HFFc6 (cell line): ENCODE measurements at regions not wholly inside any gene's neighbourhood (a gene's known extent, or its start where the extent isn't known, plus 50 kb on each side); places are given as distances from the start of the nearest gene placed in this dataset.

ENCODE experiments used
- DNase-seq: peaks from one replicate; pipeline ENCODE4 v3.0.0-alpha.2; 2018
- H3K27ac Mint-ChIP-seq: 2 replicates; pipeline ENCODE4 v1.8.0; 2020; ENCODE audit warnings: mild to moderate bottlenecking, mixed read lengths
- H3K27me3 Mint-ChIP-seq: 2 replicates; pipeline ENCODE4 v1.8.0; 2021; ENCODE audit warnings: mild to moderate bottlenecking, moderate library complexity, mixed read lengths; ENCODE audit not compliant: insufficient read depth
- H3K36me3 Mint-ChIP-seq: 2 replicates; pipeline ENCODE4 v1.8.0; 2021; ENCODE audit warnings: low read depth, mixed read lengths
- H3K4me1 Mint-ChIP-seq: 2 replicates; pipeline ENCODE4 v1.8.0; 2020; ENCODE audit warnings: low read depth, mixed read lengths
- H3K4me3 Mint-ChIP-seq: 2 replicates; pipeline ENCODE4 v1.8.0; 2020; ENCODE audit warnings: mild to moderate bottlenecking, moderate library complexity, mixed read lengths
- H3K9me3 Mint-ChIP-seq: 2 replicates; pipeline ENCODE4 v1.8.0; 2020; ENCODE audit warnings: mild to moderate bottlenecking, mixed read lengths
- CTCF ChIP-seq: fragments of 200-600 bp; sonication (generic); IDR thresholded peaks from 2 replicates; pipeline ENCODE4 v1.5.0; 2021; ENCODE audit warnings: antibody characterized with exemption, mild to moderate bottlenecking

GRCh38 chr17:6347776-6348175, 87.1 kb downstream of the AIPL1 start:
- no peak for TF ChIP-seq CTCF
- Mint-ChIP-seq H3K36me3 (no peaks in the 10 kb centered on the region), H3K27me3 (peaks cover 9% of the 10 kb centered on the region), H3K9me3 (peaks cover 4% of the 10 kb centered on the region), H3K4me3 (no peak overlapping the region), H3K27ac (no peak overlapping the region), H3K4me1 (no peaks in the 10 kb centered on the region)
- DNase-seq, result no peak

- no peak for DNase-seq
- Mint-ChIP-seq H3K4me1 (no peaks in the 10 kb centered on the region), H3K36me3 (no peaks in the 10 kb centered on the region), H3K4me3 (no peak overlapping the region), H3K27ac (no peak overlapping the region), H3K9me3 (peaks cover 4% of the 10 kb centered on the region), H3K27me3 (peaks cover 6% of the 10 kb centered on the region)
- TF ChIP-seq CTCF, result no peak
These were observed 87.9 kb downstream of the AIPL1 start for GRCh38 chr17:6346986-6347385.

GRCh38 chr17:6346156-6346786, 88.7 kb downstream of the AIPL1 start:
- no peak for DNase-seq
- H3K36me3 Mint-ChIP-seq, result no peaks in the 10 kb centered on the region
- H3K27ac Mint-ChIP-seq, result no peak overlapping the region
- TF ChIP-seq CTCF, result no peak
- H3K27me3 Mint-ChIP-seq, result peaks cover 6% of the 10 kb centered on the region
- H3K4me3 Mint-ChIP-seq, result no peak overlapping the region
- H3K9me3 Mint-ChIP-seq, result peaks cover 4% of the 10 kb centered on the region
- H3K4me1 Mint-ChIP-seq, result no peaks in the 10 kb centered on the region

GRCh38 chr17:6343736-6344135, 91.2 kb downstream of the AIPL1 start:
- Mint-ChIP-seq H3K9me3 (no peaks in the 10 kb centered on the region; the same call in 1 of the 2 replicates), H3K27me3 (peaks cover 5% of the 10 kb centered on the region), H3K4me1 (no peaks in the 10 kb centered on the region), H3K4me3 (no peak overlapping the region), H3K27ac (no peak overlapping the region), H3K36me3 (no peaks in the 10 kb centered on the region)
- no peak for TF ChIP-seq CTCF
- DNase-seq, result no peak

- Mint-ChIP-seq H3K36me3 (no peaks in the 10 kb centered on the region), H3K27me3 (peaks cover 5% of the 10 kb centered on the region), H3K27ac (no peak overlapping the region), H3K4me1 (no peaks in the 10 kb centered on the region), H3K4me3 (no peak overlapping the region), H3K9me3 (no peaks in the 10 kb centered on the region; the same call in 1 of the 2 replicates)
- TF ChIP-seq CTCF, result no peak
- DNase-seq, result no peak
These were observed 91.7 kb downstream of the AIPL1 start for GRCh38 chr17:6343191-6343590.
